ENCODE measurements at regions not wholly inside any gene's neighbourhood (a gene's known extent, or its start where the extent isn't known, plus 50 kb on each side); places are given as distances from the start of the nearest gene placed in this dataset.

DNA sequence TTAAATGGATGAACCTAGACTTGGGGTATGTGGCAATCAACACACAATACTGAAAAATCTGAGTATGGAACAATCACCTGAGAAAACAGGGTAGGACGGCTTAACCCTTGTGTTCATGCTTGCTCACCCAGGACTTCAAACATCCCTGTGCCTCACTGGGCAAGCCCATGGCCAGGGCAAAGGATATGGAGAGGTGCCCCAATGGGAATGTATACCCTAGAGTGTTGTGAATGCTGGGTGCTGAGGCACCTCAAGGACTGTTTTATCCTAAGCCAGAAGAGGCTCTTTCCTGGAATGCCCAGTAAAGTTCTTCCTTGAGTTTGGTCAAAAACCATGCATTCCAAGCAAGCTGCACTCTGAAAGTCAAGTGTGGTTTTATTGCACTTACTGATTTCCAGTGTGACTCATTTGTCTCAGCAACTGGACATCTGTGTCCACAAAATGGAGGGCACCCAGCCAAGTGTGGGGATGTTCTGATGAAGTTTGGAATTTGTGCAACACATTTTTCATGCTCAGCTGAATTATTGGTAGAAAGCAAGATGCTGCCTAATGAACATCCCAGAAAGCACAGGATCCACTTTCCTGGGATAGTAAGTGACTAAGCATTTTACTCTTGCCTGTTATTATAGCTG is 531.3 kb downstream of the RFC3 start:
- peak; percentile 97 for DNase-seq (ENCODE audit: low read depth)
- TF ChIP-seq, protein P1, sequence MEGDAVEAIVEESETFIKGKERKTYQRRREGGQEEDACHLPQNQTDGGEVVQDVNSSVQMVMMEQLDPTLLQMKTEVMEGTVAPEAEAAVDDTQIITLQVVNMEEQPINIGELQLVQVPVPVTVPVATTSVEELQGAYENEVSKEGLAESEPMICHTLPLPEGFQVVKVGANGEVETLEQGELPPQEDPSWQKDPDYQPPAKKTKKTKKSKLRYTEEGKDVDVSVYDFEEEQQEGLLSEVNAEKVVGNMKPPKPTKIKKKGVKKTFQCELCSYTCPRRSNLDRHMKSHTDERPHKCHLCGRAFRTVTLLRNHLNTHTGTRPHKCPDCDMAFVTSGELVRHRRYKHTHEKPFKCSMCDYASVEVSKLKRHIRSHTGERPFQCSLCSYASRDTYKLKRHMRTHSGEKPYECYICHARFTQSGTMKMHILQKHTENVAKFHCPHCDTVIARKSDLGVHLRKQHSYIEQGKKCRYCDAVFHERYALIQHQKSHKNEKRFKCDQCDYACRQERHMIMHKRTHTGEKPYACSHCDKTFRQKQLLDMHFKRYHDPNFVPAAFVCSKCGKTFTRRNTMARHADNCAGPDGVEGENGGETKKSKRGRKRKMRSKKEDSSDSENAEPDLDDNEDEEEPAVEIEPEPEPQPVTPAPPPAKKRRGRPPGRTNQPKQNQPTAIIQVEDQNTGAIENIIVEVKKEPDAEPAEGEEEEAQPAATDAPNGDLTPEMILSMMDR (conservative IDR thresholded peaks at IDR 0.05; ENCODE audit: control insufficient read depth, insufficient read depth, low read depth, low read length): no peak

DNA sequence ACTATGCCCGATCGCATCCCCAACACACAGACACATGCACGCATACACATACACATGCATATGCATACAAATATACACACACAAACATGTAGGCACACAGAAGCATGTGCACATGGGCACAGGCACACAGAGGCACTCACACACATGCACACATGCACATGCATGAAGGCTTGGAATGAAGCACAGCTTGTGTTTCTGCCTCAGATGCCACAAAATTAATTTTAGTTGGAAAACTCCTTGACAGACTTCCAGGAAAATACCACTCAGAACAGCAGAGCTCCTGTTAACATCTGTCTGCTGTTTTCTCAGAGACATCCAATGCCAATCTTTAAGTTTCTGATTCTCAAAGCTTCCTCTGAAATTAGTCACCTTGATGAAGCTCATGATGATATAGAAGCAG is 532.7 kb downstream of the RFC3 start:
- H3K4me3 ChIP-seq (ENCODE audit: control insufficient read depth, low read depth, low read length): no peak overlapping the region
- no peak for DNase-seq (ENCODE audit: low read depth)
- TF ChIP-seq, protein P1 (conservative IDR thresholded peaks at IDR 0.05; ENCODE audit: control insufficient read depth, insufficient read depth, low read depth, low read length): no peak

More for the DNA sequence above, 531.3 kb downstream of the RFC3 start:
- no peak overlapping the region for H3K4me3 ChIP-seq (ENCODE audit: control insufficient read depth, low read depth, low read length)

DNA sequence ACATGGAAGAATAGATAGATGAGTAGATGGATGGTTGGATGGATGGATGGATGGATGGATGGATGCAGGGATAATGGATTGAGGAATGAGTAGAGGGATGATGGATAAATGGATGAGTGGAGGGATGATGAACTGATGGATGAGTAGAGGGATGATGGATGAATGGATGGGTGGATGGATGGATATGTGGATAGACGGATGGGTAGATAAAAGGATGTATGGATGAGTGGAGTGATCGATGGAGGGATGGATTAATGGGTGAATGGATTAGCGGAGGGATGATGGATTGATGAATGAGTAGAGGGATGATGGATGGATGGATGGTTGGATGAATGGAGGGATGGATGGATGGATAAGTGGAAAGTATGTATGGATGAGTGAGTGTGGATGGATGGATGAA is 533.2 kb downstream of the RFC3 start:
- TF ChIP-seq, protein P1 (conservative IDR thresholded peaks at IDR 0.05; ENCODE audit: control insufficient read depth, insufficient read depth, low read depth, low read length): no peak
- no peak overlapping the region for H3K4me3 ChIP-seq (ENCODE audit: control insufficient read depth, low read depth, low read length)
- DNase-seq (ENCODE audit: low read depth): no peak

DNA sequence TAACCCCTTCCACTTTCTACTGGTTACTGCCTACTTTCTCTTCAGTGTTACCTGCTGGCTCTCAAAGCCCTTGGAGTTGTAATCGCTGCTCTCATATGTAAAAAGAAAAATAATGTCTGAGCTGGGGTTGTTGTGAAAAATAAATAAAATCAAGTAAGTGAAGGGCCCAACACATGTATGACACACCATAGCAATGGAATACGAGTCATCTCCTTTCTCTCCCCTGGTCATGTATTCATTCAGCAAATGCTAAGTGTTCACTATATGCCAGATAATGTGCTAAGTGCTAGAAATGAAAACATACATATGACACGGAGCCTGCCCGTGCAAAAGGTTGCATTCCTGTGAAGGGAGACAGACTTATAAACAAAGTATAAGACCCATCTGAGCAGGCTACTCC is 535.0 kb downstream of the RFC3 start:
- no peak overlapping the region for H3K4me3 ChIP-seq (ENCODE audit: control insufficient read depth, low read depth, low read length)
- DNase-seq (ENCODE audit: low read depth): peak; percentile 32
- TF ChIP-seq, protein P1 (conservative IDR thresholded peaks at IDR 0.05; ENCODE audit: control insufficient read depth, insufficient read depth, low read depth, low read length): no peak

DNA sequence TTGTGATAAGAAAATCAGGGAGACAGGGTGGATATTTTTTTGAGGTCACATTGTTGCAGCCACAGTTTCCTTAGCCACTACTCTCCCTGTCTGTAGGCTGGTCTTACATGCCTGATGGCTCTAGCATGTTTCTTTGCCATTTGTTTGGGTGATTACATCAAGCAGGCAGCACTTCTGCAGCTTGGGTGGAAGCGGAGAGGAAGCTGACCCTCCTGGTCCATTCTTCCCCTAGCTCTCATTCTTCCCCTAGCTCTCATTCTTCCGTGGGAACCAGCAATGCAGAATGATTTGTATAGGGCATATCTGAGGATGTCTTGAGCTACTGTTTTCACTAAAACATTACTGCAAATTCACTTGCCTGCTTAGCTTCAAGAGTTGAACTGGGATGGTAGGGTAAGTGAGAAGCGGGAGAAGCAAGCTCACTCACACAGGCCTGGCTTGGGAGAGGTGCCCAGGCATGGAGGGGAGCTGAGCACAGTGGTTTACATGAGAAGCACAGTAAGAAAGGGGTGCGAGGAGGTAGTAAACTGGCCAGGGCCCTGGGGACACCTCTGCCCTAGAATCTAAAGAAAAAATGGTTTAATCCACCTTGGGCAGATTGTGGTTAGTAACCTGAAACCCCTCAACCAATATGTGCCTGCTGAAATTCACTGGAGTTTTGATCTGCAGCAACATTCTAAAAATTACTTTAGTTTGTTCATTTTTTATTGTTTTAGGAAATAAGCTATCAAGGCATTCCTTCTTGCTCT is 538.9 kb downstream of the RFC3 start:
- TF ChIP-seq, protein P1 (conservative IDR thresholded peaks at IDR 0.05; ENCODE audit: control insufficient read depth, insufficient read depth, low read depth, low read length): no peak
- H3K4me3 ChIP-seq (ENCODE audit: control insufficient read depth, low read depth, low read length): no peak overlapping the region
- DNase-seq (ENCODE audit: low read depth): no peak

DNA sequence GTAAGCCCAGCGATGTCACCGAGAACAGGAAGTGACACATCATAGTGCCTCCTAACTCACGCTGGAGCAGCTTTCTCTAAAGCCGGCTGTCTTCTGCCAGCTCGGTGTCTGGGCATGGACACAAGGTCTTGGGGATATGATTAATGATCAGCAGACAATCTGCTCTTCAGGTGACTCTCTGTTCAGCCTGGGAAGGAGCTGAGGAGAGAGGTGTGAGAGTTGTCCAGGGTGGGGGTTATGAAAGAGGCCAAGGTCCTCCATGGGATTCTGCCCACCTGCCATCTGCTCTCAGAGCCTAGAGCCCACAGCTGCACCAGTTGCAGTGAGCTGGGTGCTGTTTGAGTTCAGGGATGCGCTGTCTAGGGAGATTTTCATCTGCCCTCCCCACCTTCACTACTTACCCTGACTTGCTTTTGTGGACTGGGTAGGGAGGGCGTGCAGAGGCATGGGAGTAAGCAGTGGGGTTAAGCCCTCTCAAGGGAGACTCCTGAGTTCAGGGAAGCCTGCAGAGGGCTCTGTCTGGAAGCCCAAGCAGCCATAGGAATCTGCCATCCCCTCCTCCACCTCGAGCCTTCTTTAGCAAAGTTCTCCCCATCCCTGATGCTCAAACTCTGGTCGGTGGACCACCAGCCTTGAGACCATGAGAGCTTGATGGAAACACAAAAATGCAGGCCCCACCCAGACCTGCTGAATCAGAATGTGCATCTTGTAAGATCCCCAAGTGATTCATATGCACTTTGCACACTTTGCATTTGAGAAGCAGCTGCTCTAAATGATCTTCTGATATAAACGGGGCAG is 539.7 kb downstream of the RFC3 start:
- no peak overlapping the region for H3K4me3 ChIP-seq (ENCODE audit: control insufficient read depth, low read depth, low read length)
- peak; percentile 73 for DNase-seq (ENCODE audit: low read depth)
- TF ChIP-seq, protein P1 (conservative IDR thresholded peaks at IDR 0.05; ENCODE audit: control insufficient read depth, insufficient read depth, low read depth, low read length): no peak
